ENCODE measurements at regions not wholly inside any gene's neighbourhood (a gene's known extent, or its start where the extent isn't known, plus 50 kb on each side); places are given as distances from the start of the nearest gene placed in this dataset.

- intact Hi-C loops (cut with micrococcal nuclease): no loop called here
Measured at GRCh38 chr12:76259106-76259505, 89.1 kb downstream of the BBS10 start.

GRCh38 chr12:76256904-76257303 is 91.3 kb downstream of the BBS10 start:
- intact Hi-C loops (cut with micrococcal nuclease): no loop called here

- intact Hi-C loops (cut with micrococcal nuclease): no loop called here
Measured at GRCh38 chr12:76256321-76256720, 91.9 kb downstream of the BBS10 start.

GRCh38 chr12:76255692-76256091 is 92.5 kb downstream of the BBS10 start:
- intact Hi-C loops (cut with micrococcal nuclease): no loop called here

GRCh38 chr12:76255281-76255680 is 92.9 kb downstream of the BBS10 start:
- intact Hi-C loops (cut with micrococcal nuclease): no loop called here

GRCh38 chr12:76252031-76252430 is 96.2 kb downstream of the BBS10 start:
- intact Hi-C loops (cut with micrococcal nuclease): no loop called here

- intact Hi-C loops (cut with micrococcal nuclease): no loop called here
Measured at GRCh38 chr12:76250256-76250655, 98.0 kb downstream of the BBS10 start.

- intact Hi-C loops (cut with micrococcal nuclease): no loop called here
Measured at GRCh38 chr12:76249501-76249900, 98.7 kb downstream of the BBS10 start.

- intact Hi-C loops (cut with micrococcal nuclease): no loop called here
Measured at GRCh38 chr12:76247992-76248391, 100.2 kb downstream of the BBS10 start.

- intact Hi-C loops (cut with micrococcal nuclease): no loop called here
Measured at GRCh38 chr12:76247026-76247646, 101.1 kb downstream of the BBS10 start.

GRCh38 chr12:76246611-76247010 is 101.6 kb downstream of the BBS10 start:
- intact Hi-C loops (cut with micrococcal nuclease): no loop called here

- intact Hi-C loops (cut with micrococcal nuclease): no loop called here
Measured at GRCh38 chr12:76244300-76244699, 103.9 kb downstream of the BBS10 start.

- intact Hi-C loops (cut with micrococcal nuclease): no loop called here
Measured at GRCh38 chr12:76242813-76243550, 105.2 kb downstream of the BBS10 start.

GRCh38 chr12:76241371-76241770 is 106.8 kb downstream of the BBS10 start:
- intact Hi-C loops (cut with micrococcal nuclease): no loop called here

GRCh38 chr12:76240281-76240680 is 107.9 kb downstream of the BBS10 start:
- intact Hi-C loops (cut with micrococcal nuclease): no loop called here

- intact Hi-C loops (cut with micrococcal nuclease): no loop called here
Measured at GRCh38 chr12:76238688-76239087, 109.5 kb downstream of the BBS10 start.

GRCh38 chr12:76237086-76237701 is 111.0 kb downstream of the BBS10 start:
- intact Hi-C loops (cut with micrococcal nuclease): no loop called here

- intact Hi-C loops (cut with micrococcal nuclease): no loop called here
Measured at GRCh38 chr12:76236640-76237039, 111.6 kb downstream of the BBS10 start.

GRCh38 chr12:76234741-76235140 is 113.5 kb downstream of the BBS10 start:
- intact Hi-C loops (cut with micrococcal nuclease): no loop called here

- intact Hi-C loops (cut with micrococcal nuclease): no loop called here
Measured at GRCh38 chr12:76232013-76232412, 116.2 kb downstream of the BBS10 start.

- intact Hi-C loops (cut with micrococcal nuclease): no loop called here
Measured at GRCh38 chr12:76226956-76227355, 121.3 kb downstream of the BBS10 start.

- intact Hi-C loops (cut with micrococcal nuclease): no loop called here
Measured at GRCh38 chr12:76226397-76226796, 121.8 kb downstream of the BBS10 start.

- intact Hi-C loops (cut with micrococcal nuclease): no loop called here
Measured at GRCh38 chr12:76223869-76224268, 124.3 kb downstream of the BBS10 start.
